Retinal pigment epithelial cell (primary cell): ENCODE measurements at regions not wholly inside any gene's neighbourhood (a gene's known extent, or its start where the extent isn't known, plus 50 kb on each side); places are given as distances from the start of the nearest gene placed in this dataset.

ENCODE experiments used
- DNase-seq: peaks from one replicate; pipeline ENCODE4 v3.0.0-alpha.2; 2010; ENCODE audit warnings: low read depth
- H3K4me3 ChIP-seq: 2 replicates; pipeline ENCODE4 v1.5.1; 2011; ENCODE audit warnings: mild to moderate bottlenecking, low read length, control low read depth, moderate library complexity
- CTCF ChIP-seq: conservative IDR thresholded peaks from 2 replicates; pipeline ENCODE4 v1.5.1; 2011; ENCODE audit warnings: low read depth, low read length, control low read depth, inconsistent platforms

- TF ChIP-seq CTCF = no peak
- DNase-seq = no peak
- H3K4me3 ChIP-seq = no peak overlapping the region
Measured at GRCh38 chr21:43283136-43283924, 114.5 kb downstream of the CRYAA start.

GRCh38 chr21:43282358-43283120, 113.7 kb downstream of the CRYAA start:
- no peak for DNase-seq
- no peak overlapping the region for H3K4me3 ChIP-seq
- no peak for TF ChIP-seq CTCF

- TF ChIP-seq CTCF = no peak
- no peak overlapping the region for H3K4me3 ChIP-seq
- DNase-seq = no peak
Measured at GRCh38 chr21:43281661-43282357, 113.0 kb downstream of the CRYAA start.

GRCh38 chr21:43280949-43281633, 112.3 kb downstream of the CRYAA start:
- H3K4me3 ChIP-seq = no peak overlapping the region
- no peak for DNase-seq
- TF ChIP-seq CTCF = no peak

GRCh38 chr21:43279578-43279894, 110.7 kb downstream of the CRYAA start:
- no peak for TF ChIP-seq CTCF
- no peak overlapping the region for H3K4me3 ChIP-seq
- DNase-seq = no peak

- H3K4me3 ChIP-seq = no peak overlapping the region
- DNase-seq = no peak
- TF ChIP-seq CTCF = no peak
Measured at GRCh38 chr21:43278766-43279577, 110.2 kb downstream of the CRYAA start.
